HAP-1 (cell line): ENCODE measurements at regions not wholly inside any gene's neighbourhood (a gene's known extent, or its start where the extent isn't known, plus 50 kb on each side); places are given as distances from the start of the nearest gene placed in this dataset.
"Not testable (repeated sequence)": the region's sequence is repeated elsewhere in the genome, so short reads cannot be mapped to it uniquely, and the experiment has no call there.

ENCODE experiments used
- DNase-seq, 2 experiments: peaks; one replicate each; pipeline ENCODE4 v3.0.0-alpha.2; 2016 to 2020; ENCODE audit warnings: low spot score in 2 of 2
- H3K27me3 ChIP-seq: fragments of 250-450 bp; sonication (Bioruptor Pico); 2 replicates; pipeline ENCODE4 v1.5.1; 2020; ENCODE audit warnings: low read depth, mild to moderate bottlenecking, moderate library complexity
- H3K36me3 ChIP-seq: fragments of 250-450 bp; sonication (Bioruptor Pico); replicated peaks from 2 replicates; pipeline ENCODE4 v1.5.1; 2020; ENCODE audit warnings: mild to moderate bottlenecking
- H3K4me1 ChIP-seq: fragments of 250-450 bp; sonication (Bioruptor Pico); 2 replicates; pipeline ENCODE4 v1.5.1; 2020; ENCODE audit warnings: mild to moderate bottlenecking
- H3K4me3 ChIP-seq: fragments of 250-450 bp; sonication (Bioruptor Pico); 2 replicates; pipeline ENCODE4 v1.5.1; 2020; ENCODE audit warnings: mild to moderate bottlenecking, moderate library complexity
- H3K9me3 ChIP-seq: fragments of 250-450 bp; sonication (Bioruptor Pico); 2 replicates; pipeline ENCODE4 v1.5.1; 2020; ENCODE audit warnings: mild to moderate bottlenecking, moderate library complexity
- in situ Hi-C: fragments of 300-500 bp; cut with MboI; formaldehyde crosslinking; loops from 3 replicates; pipeline ENCODE4 v1.14.3; 2020; ENCODE audit warnings: low sequenced_read_pairs, inconsistent platforms, mixed read lengths

DNA sequence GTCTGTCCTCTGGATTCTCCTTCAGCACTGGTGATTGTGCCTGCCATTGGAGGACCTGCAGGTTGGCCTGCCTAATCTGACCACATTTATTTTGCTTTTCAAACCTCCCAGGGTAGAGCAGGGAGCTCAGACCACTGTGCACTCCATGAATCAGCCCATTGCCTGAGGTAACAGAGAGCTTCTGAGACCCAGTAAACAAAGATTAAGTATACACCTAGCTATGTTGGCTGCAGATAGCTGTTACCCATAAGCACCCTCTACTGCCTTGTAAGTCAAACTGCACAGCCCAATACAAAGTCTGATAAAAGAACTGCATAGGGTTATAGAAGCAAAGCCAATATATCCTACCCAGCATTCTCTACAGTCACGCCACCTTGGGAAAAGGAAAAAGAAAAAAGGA, 338.7 kb downstream of the HTR1B start:
- no peaks in the 10 kb centered on the region for H3K9me3 ChIP-seq
- no peaks in the 10 kb centered on the region for H3K27me3 ChIP-seq
- in situ Hi-C loops = no loop called here
- H3K4me3 ChIP-seq = no peak overlapping the region
- H3K4me1 ChIP-seq = no peaks in the 10 kb centered on the region
- no peak for DNase-seq
- no peaks in the 10 kb centered on the region for H3K36me3 ChIP-seq

DNA sequence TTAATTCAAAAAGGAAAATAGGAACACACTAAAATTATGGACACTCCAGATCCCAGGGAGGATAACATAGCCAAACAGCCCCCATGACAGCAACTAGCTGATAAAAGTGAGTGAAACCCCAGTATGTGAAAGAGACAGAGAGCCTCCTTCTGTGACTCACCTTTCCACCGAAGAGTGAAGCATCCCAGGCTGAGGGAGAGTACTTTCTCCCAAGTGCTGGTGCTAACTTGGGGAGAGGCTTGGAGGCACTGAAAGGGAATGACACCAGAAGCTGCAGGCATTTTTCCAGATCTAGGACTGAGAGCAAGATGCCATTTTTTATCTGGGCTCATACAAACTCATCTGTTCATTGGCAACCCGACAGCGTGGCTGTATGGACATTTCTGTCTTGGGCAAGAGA, 339.8 kb downstream of the HTR1B start:
- H3K36me3 ChIP-seq = no peaks in the 10 kb centered on the region
- no peak overlapping the region for H3K4me3 ChIP-seq
- no peaks in the 10 kb centered on the region for H3K9me3 ChIP-seq
- H3K27me3 ChIP-seq = no peaks in the 10 kb centered on the region
- DNase-seq = no peak
- no peaks in the 10 kb centered on the region for H3K4me1 ChIP-seq
- in situ Hi-C loops = no loop called here

DNA sequence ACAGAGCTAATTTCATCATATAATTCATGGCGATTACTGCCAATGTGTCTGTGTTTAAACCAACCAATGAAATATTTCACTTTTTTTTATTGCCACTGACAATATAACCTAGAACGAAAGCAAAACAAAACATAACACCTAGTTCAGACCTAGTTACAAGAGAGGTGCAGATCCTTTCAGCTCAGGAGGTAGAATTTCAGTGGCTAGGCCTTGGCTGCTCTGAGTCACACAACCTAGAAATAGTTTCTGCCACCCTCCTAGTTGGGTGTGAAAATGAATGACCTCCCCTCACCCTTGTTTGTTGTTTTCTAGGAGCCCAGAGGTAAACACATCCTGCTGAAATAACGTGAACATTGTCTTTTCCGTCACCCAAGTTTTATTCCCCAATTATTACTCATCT, 356.3 kb downstream of the HTR1B start:
- no peaks in the 10 kb centered on the region for H3K36me3 ChIP-seq
- no peak overlapping the region for H3K4me3 ChIP-seq
- no peaks in the 10 kb centered on the region for H3K27me3 ChIP-seq
- no peaks in the 10 kb centered on the region for H3K4me1 ChIP-seq
- in situ Hi-C loops = no loop called here
- no peaks in the 10 kb centered on the region for H3K9me3 ChIP-seq
- DNase-seq = no peak

DNA sequence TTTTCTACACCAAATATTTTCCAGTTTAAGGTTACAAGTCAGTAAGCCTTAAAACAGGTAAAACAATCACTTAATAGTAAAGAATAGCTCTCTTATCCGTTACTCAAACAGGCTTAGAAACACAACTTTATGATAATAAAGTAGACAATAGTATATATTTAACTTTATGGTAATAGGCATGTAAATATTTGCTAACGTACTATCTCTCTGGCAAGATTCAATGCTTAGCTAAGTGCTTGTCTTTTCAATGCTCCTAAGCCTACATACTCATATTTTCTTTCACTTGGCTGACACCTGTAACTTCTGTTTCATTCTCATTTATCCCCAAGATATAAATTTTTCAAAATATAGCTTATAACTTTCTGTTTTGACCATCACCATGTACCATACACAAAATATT, 358.2 kb downstream of the HTR1B start:
- Histone ChIP-seq H3K4me3 (no peak overlapping the region), H3K9me3 (no peaks in the 10 kb centered on the region), H3K4me1 (no peaks in the 10 kb centered on the region), H3K36me3 (no peaks in the 10 kb centered on the region), H3K27me3 (no peaks in the 10 kb centered on the region)
- no peak for DNase-seq
- in situ Hi-C loops = no loop called here

DNA sequence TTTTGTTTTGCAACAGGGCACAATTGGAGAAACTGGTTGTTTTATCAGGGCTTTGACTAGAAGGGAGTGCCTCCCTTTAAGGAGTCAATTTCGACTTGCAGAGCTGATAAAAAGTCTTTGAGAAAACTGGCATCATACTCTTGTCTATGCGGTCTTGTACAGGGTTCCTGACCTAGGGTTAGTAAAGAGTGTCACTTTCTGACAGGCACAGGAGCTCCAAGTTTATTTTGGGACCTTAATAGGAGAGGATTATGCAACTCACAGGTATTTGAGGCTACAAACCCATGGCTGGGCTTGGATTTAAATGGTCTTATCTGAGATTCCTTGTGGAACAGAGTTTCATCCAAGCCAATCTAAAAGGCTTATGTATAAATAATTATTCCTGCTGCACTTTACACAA, 365.4 kb downstream of the HTR1B start:
- no peak for DNase-seq
- H3K4me1 ChIP-seq = no peaks in the 10 kb centered on the region
- in situ Hi-C loops = no loop called here
- H3K27me3 ChIP-seq = no peaks in the 10 kb centered on the region
- no peak overlapping the region for H3K4me3 ChIP-seq
- H3K36me3 ChIP-seq = no peaks in the 10 kb centered on the region
- H3K9me3 ChIP-seq = no peaks in the 10 kb centered on the region

DNA sequence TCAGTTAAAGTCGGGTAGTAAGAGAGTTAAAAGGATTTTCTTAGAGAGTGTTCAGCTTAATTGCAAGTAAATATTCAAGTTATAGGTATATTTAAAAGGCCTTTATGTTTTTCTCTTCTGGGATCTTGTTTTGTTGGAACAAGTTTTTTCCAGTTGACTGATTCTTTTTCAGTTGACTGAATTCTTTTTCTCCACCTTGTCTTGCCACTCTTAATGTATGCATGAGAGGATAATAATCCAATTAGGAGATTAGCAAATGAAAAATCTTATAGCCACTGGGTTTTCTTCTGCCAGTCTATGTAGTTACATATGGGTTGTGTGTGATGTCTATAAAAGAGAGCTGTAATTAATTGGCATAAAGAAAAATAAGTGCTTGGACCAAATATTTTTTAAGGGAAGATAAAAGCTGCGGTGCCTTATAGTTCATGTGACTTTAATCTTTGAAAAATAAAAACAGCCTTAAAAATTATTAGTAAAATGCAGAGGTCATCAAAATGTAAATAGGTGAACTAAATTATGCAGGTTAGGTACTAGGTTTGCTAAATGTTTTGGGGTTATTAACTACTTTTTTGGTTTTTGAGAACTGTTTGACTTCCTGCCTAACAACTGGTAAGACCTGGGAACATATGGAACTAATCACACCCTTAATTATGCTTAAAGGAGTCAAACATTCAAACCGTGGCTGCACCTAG, 367.2 kb downstream of the HTR1B start:
- H3K36me3 ChIP-seq = no peaks in the 10 kb centered on the region
- in situ Hi-C loops = no loop called here
- H3K27me3 ChIP-seq = no peaks in the 10 kb centered on the region
- H3K9me3 ChIP-seq = no peaks in the 10 kb centered on the region
- peak in 1 of 2 experiments; percentile 21 for DNase-seq
- H3K4me1 ChIP-seq = no peaks in the 10 kb centered on the region
- no peak overlapping the region for H3K4me3 ChIP-seq

DNA sequence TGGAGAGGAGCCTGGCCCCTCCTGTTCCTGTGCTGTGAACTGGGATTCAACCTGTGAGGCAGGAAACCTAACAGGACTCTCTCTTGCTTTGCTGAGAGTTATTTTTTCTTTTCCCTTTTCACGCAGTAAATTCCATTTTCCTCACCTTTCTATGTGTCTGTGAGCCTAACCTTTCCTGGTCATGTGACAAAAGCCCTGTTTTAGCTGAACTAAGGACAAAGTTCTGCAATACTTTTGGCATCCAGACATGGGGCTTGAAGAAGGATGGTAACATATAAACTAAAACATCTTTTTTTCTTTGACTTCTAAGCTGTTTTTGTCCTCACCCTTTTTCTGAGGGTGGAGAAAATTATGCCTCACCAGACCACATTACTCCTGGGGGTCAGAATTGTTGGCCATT, 368.5 kb downstream of the HTR1B start:
- H3K4me1 ChIP-seq = no peaks in the 10 kb centered on the region
- no peaks in the 10 kb centered on the region; the same call in 1 of the 2 replicates for H3K27me3 ChIP-seq
- H3K36me3 ChIP-seq = no peaks in the 10 kb centered on the region
- no peak overlapping the region for H3K4me3 ChIP-seq
- in situ Hi-C loops = no loop called here
- H3K9me3 ChIP-seq = no peaks in the 10 kb centered on the region
- DNase-seq = no peak

DNA sequence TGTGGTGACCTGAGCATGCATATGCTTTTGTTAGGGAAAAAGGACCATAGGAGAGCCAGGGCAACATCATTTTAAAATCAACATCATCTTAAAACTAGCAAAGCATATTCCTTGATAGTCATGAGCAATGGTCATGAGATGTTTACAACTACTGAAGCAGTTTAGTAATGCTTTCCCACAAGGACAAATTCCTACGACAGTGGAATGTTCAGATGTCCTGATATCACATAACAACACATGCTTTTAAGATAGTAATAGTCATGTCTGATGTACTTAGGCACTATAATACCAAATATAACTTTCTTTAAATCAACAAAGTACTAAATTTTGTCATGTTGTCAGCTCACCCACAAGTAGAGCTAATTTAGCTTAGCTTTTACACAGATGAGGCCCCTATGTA, 370.3 kb downstream of the HTR1B start:
- no peak for DNase-seq
- Histone ChIP-seq H3K9me3 (no peaks in the 10 kb centered on the region; the same call in 1 of the 2 replicates), H3K36me3 (no peaks in the 10 kb centered on the region), H3K4me1 (no peaks in the 10 kb centered on the region), H3K27me3 (no peaks in the 10 kb centered on the region; the same call in 1 of the 2 replicates), H3K4me3 (no peak overlapping the region)
- in situ Hi-C loops = no loop called here

DNA sequence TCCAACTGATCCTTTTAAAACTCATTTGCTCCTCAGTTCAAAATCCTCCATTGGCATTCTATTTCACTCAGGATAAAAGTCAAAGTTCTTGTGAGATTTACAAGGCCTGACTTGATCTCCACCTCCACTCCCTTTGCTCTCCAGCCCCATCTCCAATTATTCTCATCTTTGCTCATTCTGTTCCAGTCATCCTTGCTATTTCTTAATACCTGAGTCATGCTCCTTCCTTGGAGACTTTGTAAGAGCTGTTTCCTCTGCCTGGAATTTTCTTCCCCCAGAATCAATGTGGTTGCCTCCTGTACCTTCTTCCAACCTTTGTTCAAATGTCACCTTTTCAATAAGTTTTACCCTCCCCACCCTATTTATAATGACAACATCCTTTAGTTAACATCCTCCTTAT, 373.5 kb downstream of the HTR1B start:
- in situ Hi-C loops = no loop called here
- H3K4me3 ChIP-seq = no peak overlapping the region
- H3K36me3 ChIP-seq = no peaks in the 10 kb centered on the region
- no peaks in the 10 kb centered on the region; the same call in 1 of the 2 replicates for H3K27me3 ChIP-seq
- DNase-seq = no peak
- H3K9me3 ChIP-seq = no peaks in the 10 kb centered on the region; the same call in 1 of the 2 replicates
- no peaks in the 10 kb centered on the region for H3K4me1 ChIP-seq

DNA sequence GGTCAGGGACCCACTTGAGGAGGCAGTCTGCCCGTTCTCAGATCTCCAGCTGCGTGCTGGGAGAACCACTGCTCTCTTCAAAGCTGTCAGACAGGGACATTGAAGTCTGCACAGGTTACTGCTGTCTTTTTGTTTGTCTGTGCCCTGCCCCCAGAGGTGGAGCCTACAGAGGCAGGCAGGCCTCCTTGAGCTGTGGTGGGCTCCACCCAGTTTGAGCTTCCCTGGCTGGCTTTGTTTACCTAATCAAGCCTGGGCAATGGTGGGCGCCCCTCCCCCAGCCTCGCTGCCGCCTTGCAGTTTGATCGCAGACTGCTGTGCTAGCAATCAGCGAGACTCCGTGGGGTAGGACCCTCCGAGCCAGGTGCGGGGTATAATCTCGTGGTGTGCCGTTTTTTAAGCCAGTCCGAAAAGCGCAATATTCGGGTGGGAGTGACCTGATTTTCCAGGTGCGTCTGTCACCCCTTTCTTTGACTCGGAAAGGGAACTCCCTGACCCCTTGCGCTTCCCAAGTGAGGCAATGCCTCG, 375.4 kb downstream of the HTR1B start:
- in situ Hi-C loops, H3K4me3 ChIP-seq, H3K27me3 ChIP-seq, H3K36me3 ChIP-seq, DNase-seq, H3K4me1 ChIP-seq, H3K9me3 ChIP-seq: not testable (repeated sequence)

DNA sequence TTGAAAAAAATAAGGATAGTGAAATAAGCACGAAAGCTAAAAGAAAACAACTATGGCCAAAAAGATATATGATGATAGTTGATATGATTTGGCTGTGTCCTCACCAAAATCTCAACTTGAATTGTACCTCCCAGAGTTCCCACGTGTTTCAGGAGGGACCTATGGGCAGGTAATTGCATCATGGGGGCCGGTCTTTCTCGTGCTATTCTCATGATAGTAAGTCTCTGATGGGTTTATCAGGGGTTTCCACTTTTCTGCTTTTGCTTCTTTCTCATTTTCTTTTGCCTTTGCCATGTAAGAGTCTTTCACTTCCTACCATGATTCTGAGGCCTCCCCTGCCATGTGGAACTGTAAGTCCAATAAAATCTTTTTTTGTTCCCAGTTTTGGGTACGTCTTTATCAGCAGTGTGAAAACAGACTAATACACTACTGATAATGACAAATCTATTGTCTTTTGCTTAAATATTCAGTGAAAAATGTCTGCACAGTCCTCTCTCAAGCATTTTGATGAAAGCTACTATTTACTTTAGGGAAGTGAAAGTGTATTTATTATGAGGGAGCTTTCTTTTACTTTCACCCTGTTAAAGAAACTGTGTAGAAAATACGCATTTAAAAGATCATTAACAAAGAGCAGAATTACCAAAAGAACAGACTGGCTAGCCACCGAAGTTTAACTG, 389.1 kb downstream of the HTR1B start:
- no peaks in the 10 kb centered on the region for H3K27me3 ChIP-seq
- no peak for DNase-seq
- no peaks in the 10 kb centered on the region; the same call in 1 of the 2 replicates for H3K9me3 ChIP-seq
- in situ Hi-C loops = no loop called here
- H3K4me1 ChIP-seq = no peaks in the 10 kb centered on the region
- no peak overlapping the region for H3K4me3 ChIP-seq
- H3K36me3 ChIP-seq = no peaks in the 10 kb centered on the region

DNA sequence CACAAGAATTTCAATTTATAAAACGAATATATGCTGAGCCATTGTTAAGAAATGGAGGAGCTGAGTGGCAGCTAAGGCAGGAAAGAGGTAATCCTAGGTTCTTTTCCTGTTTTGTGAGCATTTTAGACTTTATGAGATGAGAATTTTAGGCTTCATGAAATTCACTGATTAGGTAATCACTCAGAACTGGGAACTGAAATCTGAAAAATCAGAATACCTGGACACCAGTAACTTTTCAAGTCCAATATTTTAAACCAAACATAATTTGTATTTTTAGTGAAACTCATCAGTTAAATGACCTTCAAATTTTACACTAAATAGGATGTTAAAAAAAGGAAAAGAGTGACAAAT, 389.9 kb downstream of the HTR1B start:
- Histone ChIP-seq H3K9me3 (no peaks in the 10 kb centered on the region; the same call in 1 of the 2 replicates), H3K4me1 (no peaks in the 10 kb centered on the region), H3K27me3 (no peaks in the 10 kb centered on the region), H3K36me3 (no peaks in the 10 kb centered on the region), H3K4me3 (no peak overlapping the region)
- no peak for DNase-seq
- in situ Hi-C loops = no loop called here

DNA sequence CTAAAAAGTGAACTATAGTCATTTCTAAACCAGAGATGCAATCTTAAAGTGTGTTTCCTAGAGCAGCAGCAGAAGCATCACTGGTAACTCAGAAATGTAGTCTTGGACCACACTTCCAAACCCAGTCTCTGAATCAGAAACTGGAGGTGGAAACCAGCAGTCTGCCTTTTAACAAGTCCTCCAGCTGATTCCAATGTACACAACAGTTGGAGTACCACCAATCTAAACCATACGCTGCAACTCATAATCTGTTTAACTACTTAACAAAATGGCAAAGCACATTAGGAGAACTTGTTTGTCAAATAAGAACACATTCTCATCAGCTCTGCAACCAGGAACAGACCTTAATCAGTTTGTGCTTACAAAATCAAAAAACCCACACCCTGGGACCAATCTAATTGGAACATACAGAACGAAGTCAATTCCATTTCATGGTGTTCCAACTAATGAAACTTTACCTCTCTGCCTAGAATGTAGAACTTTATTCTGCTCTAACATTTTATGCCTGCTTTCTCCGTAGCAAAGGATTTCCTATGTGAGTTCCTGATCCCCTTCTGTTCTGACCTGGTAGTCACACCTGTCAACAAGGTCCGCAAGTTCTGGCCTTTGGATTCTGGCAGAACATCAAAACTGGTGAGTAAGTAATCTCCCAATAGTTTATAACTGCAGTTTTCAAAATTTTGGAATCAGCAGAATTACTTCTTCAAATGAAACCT, 390.4 kb downstream of the HTR1B start:
- no peak for DNase-seq
- Histone ChIP-seq H3K9me3 (no peaks in the 10 kb centered on the region; the same call in 1 of the 2 replicates), H3K36me3 (no peaks in the 10 kb centered on the region), H3K27me3 (no peaks in the 10 kb centered on the region), H3K4me1 (no peaks in the 10 kb centered on the region), H3K4me3 (no peak overlapping the region)
- in situ Hi-C loops = no loop called here

DNA sequence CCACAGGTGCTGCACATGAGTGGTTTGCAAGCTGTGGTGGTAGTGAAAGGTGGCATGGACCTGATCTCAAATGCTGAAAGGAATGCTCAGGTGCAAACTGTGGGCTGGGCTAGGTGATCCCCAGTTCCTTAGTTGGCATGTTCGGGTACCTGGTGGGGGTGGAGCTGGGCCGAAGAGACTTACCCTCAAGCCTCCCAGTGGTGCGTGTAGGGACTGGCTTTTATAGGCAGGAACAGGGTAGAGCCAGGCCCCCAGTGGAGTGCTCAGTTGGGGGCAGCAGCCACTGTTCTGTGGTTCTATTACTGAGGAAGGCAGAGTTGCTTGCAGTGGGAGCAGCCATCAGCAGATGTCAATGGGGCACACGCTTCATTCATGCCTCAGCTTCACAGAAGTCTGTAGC, 399.8 kb downstream of the HTR1B start:
- DNase-seq = no peak
- no peak overlapping the region for H3K4me3 ChIP-seq
- H3K36me3 ChIP-seq = no peaks in the 10 kb centered on the region
- no peaks in the 10 kb centered on the region for H3K9me3 ChIP-seq
- in situ Hi-C loops = no loop called here
- no peaks in the 10 kb centered on the region for H3K27me3 ChIP-seq
- H3K4me1 ChIP-seq = no peaks in the 10 kb centered on the region
